ENCODE measurements at regions not wholly inside any gene's neighbourhood (a gene's known extent, or its start where the extent isn't known, plus 50 kb on each side); places are given as distances from the start of the nearest gene placed in this dataset.

DNA sequence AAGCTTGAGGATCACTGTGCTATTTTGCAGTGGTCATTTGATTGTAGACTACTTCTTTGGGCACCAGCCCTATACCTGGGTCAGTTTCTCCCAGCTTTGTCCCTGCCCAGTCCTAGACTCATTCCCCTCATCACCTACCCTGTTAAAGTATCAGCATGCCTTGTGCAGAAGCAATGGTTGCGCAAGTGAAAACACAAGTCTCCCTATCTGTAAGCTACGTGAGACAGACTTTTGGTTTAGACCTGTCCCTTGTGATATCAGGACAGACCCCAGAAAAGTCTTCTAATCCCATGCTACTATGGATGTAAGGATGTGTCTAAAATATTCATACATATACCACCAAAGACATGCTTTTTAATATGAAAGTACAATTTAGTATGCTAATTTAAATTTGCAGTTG, 88.8 kb upstream of the ATP2B1 start:
- TF ChIP-seq, protein P1, sequence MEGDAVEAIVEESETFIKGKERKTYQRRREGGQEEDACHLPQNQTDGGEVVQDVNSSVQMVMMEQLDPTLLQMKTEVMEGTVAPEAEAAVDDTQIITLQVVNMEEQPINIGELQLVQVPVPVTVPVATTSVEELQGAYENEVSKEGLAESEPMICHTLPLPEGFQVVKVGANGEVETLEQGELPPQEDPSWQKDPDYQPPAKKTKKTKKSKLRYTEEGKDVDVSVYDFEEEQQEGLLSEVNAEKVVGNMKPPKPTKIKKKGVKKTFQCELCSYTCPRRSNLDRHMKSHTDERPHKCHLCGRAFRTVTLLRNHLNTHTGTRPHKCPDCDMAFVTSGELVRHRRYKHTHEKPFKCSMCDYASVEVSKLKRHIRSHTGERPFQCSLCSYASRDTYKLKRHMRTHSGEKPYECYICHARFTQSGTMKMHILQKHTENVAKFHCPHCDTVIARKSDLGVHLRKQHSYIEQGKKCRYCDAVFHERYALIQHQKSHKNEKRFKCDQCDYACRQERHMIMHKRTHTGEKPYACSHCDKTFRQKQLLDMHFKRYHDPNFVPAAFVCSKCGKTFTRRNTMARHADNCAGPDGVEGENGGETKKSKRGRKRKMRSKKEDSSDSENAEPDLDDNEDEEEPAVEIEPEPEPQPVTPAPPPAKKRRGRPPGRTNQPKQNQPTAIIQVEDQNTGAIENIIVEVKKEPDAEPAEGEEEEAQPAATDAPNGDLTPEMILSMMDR (IDR thresholded peaks at IDR 0.05), result no peak
- no peak for TF ChIP-seq EP300 (IDR thresholded peaks at IDR 0.05; ENCODE audit: low read depth)
- no peak for TF ChIP-seq POLR2AphosphoS5 (IDR thresholded peaks at IDR 0.05)

Data from transverse colon (tissue), 4 donors.